Amygdala (tissue), 56 donors: ENCODE measurements at regions not wholly inside any gene's neighbourhood (a gene's known extent, or its start where the extent isn't known, plus 50 kb on each side); places are given as distances from the start of the nearest gene placed in this dataset.
"Not testable (repeated sequence)": the region's sequence is repeated elsewhere in the genome, so short reads cannot be mapped to it uniquely, and the experiment has no call there.

Experiments
- DNase-seq, 56 donors: peaks; one replicate each; lab custom pipeline; 2025; lab: John Stamatoyannopoulos, UW

DNA sequence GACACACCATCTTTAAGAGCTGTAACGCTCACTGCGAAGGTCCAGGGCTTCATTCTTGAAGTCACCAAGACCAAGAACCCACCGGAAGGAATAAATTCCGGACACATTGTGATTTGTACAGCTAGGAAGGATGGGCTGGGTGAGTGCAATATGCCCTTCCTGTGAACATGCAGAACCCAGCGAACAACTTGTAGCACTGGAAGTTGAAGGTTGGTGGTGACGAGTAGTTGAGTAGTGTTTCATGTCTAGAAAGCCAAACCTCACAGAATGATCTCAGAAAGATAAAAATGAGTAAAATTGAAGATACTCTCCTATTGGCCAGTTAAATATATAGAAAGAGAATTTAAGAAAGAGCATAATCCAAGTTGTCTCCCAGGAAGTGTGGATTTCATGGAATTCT lies 462.2 kb upstream of the CFAP20DC start:
- DNase-seq = no peak

DNA sequence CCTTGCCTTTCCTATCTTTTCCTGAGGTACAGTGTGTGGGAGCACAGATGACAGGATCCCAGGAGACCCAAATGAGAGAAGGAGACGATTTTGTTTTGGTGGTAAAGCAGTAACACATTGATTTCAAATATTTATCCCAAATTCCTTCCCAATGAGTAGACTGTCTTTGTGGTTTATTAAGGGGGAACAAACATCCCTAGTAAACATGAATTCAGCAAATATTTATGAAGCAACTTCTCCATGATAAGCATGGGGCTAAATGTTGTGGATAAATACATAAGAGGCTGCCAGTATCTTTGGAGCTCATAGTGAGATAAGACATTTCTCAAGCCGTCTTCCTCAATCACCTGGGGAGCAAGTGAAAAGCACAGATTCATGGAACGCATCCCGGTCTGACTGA lies 460.8 kb upstream of the CFAP20DC start:
- DNase-seq = no peak

DNA sequence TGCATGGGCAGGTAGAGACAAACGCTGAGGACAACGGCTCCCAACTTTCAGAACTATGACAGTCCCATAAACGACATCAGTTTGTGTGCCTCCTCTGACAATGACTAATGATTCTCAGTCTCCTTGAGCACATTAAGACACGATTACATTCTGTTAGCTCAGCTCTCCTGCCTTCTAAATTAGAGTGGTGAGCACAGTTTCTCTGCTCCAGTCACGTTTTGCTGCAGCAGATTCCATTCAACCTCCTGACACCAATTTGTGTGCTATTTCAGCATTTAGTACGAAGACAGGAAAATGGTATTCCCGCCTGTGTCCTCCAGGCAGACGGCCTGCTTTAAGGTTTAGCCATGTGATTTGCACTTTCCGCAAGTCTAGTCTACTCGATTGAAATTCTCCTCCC lies 458.4 kb upstream of the CFAP20DC start:
- no peak for DNase-seq

DNA sequence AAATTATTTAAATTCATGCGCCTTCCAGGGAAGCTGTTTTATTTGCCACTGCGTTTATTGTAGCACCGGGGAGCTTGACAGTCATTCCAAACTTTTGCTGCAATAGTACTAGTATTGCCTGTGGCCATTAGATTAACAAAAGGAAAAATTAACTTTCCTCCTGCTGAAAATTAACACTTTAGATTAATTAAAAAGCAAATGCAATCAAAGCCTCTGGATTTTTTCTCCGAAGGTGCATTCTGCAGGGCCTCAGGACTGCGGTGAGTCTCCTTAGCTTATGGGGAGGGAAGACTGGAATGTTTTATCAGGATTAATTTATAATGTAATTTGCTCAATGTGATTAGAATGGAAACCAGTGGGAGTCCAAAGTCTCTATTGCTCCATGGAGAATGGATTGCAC lies 456.4 kb upstream of the CFAP20DC start:
- DNase-seq = no peak

DNA sequence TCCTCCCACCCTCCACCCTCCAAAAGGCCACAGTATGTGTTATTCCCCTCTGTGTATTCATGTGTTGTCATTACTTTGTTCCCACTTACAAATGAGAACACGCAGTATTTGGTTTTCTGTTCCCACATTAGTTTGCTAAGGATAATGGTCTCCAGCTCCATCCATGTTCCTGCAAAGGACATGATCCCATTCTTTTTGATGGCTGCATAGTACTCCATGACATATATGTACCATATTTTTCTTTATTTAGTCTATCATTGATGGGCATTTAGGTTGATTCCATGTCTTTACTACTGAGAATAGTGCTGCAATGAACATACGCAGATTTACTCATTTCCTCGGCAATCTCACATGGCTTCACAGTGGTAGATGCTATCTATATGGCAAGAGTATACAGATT lies 453.6 kb upstream of the CFAP20DC start:
- DNase-seq = no peak

DNA sequence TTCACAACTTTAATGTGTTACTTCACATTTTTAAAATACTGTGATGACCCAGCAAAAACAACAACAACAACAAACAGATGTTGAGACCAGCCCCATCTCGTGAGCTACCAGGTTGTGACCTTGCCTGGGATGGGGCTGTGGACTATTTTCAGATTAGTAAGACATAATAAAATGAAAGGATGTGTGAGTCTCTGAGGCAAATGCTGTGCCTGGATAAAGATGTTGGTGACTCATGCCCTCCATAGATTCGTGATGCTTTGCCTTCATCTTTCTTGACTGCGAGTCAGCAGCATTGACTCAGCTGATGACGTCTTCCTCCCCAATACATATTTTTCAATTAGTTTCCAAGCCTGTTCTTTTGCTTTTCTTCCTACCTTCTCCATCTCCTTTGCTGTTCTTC lies 453.0 kb upstream of the CFAP20DC start:
- DNase-seq = no peak

DNA sequence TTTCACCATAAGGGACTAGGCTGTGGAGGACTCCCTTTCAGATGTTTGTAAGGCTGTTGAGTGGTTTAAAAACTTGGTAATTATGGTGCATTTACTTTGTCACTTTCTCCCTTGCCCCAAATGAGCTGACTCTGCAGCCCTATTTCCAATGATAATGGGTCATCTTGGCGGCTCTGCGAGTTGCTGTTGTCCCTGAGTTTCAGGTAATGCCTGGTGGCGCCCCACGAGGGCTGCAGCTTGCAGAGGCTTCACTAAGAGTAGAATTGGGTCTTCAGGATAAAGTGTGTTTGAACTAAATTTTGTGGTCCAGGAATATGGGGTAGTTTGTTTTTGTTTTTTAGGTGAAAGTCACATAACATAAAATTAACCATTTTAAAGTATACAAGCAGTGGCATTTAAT lies 450.1 kb upstream of the CFAP20DC start:
- no peak for DNase-seq

DNA sequence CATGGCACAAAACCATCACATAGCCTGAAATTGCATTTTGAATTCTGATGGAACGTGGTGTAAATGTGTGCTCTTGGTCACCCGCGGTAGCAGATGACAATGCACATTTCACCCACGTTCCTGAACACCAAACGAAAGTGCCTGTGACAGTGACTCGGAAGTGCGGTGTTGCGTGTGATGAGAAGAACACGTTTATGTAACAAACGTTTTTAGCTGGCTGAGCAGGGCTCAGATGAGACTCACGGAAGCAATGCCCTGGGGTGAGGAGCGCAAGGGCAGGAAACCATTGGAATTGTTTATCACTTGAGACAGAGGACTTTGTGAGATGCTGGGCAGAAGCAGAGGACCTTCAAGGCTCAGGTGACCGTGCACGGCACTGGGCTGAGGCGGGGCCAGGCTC lies 449.2 kb upstream of the CFAP20DC start:
- no peak for DNase-seq

DNA sequence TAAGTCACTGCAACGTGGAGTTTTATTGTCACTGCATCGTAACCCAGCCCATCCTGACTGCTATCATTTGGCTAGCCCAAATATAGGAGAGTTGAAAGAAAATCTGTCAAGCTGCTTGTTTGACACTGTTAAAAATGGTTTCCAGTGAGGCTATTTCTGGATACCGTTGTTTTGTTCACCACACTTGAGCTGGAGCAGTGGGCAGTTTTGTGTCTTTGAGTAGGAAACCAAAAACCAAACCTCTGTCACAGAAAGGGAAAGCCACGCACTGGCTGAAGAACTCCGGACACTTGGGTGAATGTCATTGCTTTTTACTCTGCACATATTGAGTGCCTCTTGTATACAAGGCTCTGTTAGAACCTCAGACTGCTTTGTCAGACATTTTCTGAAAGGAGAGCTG lies 446.4 kb upstream of the CFAP20DC start:
- no peak for DNase-seq

DNA sequence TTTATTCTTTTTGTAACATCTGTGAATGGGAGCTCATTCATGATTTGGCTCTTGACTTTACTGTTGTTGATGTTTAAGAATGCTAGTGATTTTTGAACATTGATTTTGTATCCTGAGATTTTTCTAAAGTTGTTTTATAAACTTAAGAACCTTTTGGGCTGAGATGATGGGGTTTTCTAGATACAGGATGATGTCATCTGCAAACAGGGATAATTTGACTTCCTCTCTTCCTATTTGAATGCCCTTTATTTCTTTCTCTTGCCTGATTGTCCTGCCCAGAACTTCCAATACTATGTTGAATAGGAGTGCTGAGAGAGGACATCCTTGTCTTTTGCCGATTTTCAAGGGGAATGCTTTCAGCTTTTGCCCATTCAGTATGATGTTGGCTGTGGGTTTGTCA lies 445.1 kb upstream of the CFAP20DC start:
- DNase-seq = not testable (repeated sequence)

DNA sequence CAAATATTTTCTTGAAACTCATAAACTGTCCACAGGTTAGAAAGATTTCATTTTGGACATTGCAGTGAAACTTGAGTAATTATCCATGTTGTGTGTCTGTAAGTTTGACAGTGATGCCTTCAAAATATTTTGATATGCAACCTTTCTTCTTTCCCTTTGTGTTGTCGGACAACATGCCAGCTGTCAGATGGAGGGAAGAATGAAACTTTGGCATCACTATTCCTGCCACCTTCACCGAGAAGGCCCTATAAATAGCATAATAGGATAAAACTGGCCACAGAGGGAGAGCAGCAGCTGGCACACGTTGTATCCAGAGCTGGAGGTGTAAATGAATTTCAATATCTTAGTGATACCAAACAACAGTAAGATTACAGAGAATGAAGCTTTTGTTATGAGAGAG lies 436.7 kb upstream of the CFAP20DC start:
- no peak for DNase-seq

DNA sequence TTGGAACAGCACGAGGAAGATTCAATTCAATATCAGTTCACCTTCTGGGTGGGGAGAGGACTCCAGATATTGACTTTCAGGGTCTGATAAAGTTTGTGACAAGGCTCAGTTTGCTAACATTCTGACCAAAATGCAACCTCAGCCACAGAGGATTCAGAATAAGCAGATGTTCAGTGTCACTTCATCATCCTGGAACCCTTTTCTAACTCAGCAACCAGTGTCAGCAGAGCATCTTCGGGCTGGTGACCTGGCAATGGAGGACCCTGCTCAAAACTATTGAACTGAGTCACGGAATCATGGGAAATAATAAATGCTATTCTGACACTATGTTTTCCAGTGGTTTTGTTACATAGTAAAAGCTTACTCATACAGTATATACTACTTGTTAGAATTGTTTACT lies 433.4 kb upstream of the CFAP20DC start:
- no peak for DNase-seq

DNA sequence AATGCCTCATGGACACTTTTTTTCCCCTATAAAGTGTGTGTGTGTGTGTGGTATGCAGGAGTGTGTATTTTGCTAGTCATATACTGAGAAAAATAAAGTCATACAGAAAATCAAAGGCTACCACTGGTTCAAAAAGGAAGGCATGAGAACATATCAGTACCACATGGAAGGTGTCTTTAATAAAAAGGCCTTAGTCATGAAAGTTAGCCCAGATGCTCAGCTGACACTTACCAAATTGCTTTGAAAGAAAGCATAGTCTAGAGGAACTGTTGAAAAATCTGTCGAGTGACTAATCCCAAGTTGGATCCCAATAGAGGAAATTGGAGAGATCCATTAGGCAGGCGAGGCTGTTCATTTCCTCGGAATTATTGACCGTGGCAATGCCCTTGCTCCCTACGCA lies 432.9 kb upstream of the CFAP20DC start:
- DNase-seq = no peak

DNA sequence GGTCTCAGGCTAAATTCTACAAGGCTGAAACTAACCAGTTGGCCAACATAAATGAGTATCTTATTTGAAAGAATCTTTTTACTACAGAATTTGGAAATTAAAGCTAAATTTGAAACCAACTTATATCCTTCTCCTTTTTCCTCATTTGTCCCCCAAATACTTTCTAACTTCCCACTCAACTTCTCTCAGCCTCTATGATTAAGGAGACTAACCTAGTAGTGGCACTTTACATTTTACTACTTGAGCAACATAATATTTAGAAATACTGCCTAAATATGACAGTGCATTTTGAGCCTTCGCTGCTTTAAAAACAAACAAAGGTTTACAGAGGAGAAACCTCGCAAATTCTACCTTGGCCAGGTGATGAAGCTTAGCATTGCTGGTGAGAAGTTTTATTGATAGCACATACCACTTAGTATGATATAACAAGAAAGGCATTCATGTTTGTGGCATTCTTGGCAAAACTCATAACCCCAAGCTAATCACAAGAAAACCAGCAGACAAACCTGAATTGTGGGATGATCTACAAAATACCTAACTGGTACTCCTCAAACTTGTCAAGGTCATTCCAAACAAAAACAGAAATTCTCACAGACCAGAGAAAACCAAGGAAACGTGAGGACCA lies 432.1 kb upstream of the CFAP20DC start:
- DNase-seq = no peak

DNA sequence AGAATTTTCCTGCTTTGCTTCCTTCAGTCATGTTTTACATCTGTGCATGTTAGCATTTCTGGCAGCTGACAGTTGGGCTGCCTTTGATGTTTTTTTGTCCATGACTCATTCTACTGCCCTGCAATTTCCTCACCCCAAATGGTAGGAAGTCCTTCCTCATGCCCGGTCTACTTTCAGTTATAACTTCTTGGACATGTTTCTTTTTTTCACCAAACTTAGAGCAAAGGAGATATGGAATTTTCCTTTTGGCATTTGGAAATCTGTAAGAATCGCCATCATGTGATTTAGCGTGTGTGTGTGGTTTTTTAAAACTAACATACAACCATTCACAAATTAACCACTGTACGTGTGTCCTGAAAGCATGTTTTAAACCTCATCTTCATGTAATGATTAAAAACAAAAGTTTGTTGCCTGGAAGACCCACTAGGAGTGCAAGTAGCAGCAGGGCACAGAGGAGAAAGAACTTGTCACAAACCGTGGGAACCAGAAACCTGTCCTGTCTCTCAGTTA lies 430.7 kb upstream of the CFAP20DC start:
- DNase-seq = no peak

DNA sequence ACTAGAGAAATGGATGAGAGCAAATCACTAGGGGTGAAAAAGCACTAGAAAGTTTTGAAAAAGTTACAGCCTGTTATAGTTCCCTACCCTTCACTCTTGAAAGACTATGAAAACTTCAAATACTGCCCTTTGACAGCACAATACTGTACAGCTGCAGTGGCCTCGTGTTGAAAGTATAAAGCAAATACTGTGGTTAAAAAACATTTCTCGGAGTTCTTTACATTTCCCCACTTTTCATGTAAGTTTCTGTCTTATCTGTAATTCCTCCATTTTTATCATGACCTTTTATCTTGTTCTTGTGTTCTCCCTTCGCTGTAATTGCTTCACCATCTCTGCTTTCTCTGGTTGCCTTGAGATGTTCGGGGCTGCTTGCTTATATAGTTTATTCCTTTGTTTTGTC lies 423.8 kb upstream of the CFAP20DC start:
- no peak for DNase-seq

DNA sequence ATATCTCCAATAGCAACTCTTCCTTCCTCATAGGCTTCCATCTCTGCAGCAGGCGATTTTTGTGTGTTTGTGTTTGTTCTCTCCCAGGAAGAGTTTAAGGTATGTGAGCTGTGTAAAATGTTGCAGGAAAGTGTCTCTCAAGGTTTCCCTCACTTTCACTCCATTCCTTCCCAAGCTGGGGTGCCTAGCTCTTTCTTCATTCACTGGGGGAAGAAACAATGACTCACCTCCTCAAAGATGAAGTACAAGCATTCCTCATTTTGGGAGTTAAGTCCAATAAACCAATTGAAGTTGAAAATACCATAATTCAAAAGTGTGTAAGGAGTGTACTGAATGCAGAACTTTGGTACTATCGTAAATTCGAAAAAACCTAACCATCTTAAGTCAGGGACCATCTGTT lies 422.7 kb upstream of the CFAP20DC start:
- no peak for DNase-seq

DNA sequence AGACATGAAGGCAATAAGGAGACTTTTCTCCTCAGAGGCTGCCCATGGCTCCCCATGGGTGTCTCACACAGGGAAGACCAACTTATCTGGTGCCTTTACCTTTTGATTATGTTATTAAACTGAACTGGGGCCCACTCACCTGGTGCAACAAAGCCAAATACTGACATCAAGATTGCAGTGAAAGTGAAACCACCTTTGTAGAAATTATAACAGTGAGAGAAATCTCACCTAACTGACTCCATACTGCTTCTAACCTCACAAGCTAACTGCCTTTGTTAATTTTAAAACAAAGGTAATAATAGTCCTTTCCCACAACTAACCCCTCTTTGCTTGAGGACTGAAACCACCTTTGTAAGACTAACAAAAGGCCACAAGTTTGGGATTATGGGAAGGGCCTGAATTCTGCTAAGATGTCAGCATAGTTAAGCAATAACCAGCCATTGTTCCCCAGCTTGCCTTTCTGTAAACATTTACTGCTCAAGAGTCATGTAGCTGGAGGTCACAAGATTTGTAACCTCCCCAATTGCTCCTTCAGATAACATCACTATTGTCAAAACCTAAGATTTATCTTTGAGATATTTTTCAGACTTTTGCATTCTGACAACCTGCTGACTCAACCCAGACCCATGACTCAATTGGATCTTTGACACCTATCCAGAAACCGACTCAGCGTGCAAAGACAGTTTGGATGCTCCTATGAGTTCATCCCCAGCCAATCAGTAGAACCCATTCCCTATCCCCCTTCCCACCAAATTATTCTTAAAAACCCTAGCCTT lies 420.3 kb upstream of the CFAP20DC start:
- DNase-seq = no peak

DNA sequence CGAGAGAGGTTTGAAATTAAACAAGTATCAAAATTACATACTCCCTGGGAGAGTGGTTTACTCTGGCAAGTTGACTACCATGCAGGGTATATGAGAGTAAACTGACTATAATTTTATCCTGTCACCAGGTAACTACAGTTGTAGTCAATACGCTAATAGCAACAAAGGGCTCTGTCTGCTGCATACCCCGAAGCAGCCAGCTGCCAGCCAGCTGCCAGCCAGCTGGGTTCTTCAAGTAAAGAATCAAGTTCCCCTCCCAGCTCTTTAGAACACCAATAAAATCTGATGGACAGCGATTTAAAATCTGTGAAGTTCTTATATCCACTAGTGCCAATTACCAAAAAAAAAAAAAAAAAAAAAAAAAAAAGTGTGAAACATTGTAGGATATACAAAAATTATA lies 417.7 kb upstream of the CFAP20DC start:
- DNase-seq = no peak

DNA sequence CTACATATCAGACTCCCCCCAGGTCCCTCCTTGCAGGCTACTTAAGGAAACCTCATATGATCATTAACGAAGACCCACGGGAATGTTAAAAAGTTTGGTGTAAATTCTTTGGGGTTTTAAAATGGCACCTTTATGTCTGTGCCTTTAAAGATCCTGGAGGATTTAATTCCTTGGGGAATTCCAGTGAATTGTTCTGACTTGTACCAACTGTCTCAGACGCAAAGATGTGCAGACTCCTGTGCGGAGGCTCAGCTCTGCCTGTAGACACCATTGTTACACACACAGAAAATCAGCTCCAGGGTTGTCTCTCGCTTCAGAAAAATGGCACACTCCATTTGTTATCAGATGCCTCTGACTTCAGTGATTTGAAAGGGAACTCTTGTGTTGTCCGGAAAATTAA lies 414.4 kb upstream of the CFAP20DC start:
- DNase-seq = no peak

DNA sequence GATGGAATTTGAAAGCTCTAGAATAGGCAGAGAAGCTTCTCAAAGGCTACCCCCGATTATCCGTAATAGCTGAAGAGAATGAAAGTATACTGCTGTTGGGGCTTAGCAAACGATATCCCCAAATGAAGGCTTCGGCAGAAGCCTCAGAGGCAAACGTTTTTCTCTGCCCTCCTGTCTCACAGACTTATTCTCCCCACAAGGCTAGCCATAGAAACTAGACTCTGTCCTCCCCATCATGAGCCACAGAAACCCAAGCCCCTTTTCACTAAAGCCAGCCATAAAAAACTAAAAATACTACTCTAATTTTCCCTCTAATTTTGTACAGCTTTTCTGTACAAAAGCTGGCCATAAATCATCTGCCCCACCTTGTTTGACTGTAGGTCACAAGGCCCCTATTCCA lies 413.4 kb upstream of the CFAP20DC start:
- DNase-seq = no peak

DNA sequence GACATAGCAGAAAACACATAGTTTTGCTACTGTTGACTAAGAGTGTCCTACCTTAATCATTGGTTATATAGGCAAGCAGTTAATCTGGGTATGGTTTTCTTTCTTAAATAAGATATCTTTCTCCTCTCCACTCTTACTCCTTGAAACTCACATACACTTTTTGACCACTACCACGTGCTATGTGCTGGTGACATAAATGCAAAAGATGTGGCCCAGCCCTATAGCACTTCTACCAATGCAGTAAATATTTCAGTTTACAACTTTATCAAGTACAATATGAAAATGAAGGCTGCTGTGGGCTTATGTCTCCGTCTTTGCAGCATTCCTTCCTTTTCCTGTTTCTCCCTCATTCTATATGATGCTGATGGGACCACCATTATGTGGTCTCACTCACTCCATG lies 410.2 kb upstream of the CFAP20DC start:
- DNase-seq = no peak
